ENCODE measurements at regions not wholly inside any gene's neighbourhood (a gene's known extent, or its start where the extent isn't known, plus 50 kb on each side); places are given as distances from the start of the nearest gene placed in this dataset.
A peak's percentile ranks its signal among the peaks of the same experiment; 100 is the strongest.

GRCh38 chr2:23106242-23106785, 278.7 kb upstream of the KLHL29 start:
- intact Hi-C loops (cut with DNase I) = no loop called here
- DNase-seq = no peak

- DNase-seq = no peak
Observed at GRCh38 chr2:23107327-23107941, 277.5 kb upstream of the KLHL29 start.

GRCh38 chr2:23111263-23111662, 273.7 kb upstream of the KLHL29 start:
- intact Hi-C loops (cut with DNase I) = no loop called here
- DNase-seq = no peak

More at GRCh38 chr2:23107327-23107941, 277.5 kb upstream of the KLHL29 start:
- intact Hi-C loops (cut with DNase I) = no loop called here

- DNase-seq = no peak
- intact Hi-C loops (cut with DNase I) = no loop called here
Observed at GRCh38 chr2:23112517-23112916, 272.5 kb upstream of the KLHL29 start.

GRCh38 chr2:23114299-23114698, 270.7 kb upstream of the KLHL29 start:
- DNase-seq = no peak
- intact Hi-C loops (cut with DNase I) = no loop called here

- intact Hi-C loops (cut with DNase I) = no loop called here
Observed at GRCh38 chr2:23118313-23118712, 266.7 kb upstream of the KLHL29 start.

GRCh38 chr2:23118894-23119293, 266.1 kb upstream of the KLHL29 start:
- intact Hi-C loops (cut with DNase I) = no loop called here
- no peak for DNase-seq

More at GRCh38 chr2:23118313-23118712, 266.7 kb upstream of the KLHL29 start:
- no peak for DNase-seq

GRCh38 chr2:23120161-23120560, 264.8 kb upstream of the KLHL29 start:
- no peak for DNase-seq
- intact Hi-C loops (cut with DNase I) = no loop called here

- intact Hi-C loops (cut with DNase I) = no loop called here
- DNase-seq = no peak
Observed at GRCh38 chr2:23121968-23122648, 262.9 kb upstream of the KLHL29 start.

- intact Hi-C loops (cut with DNase I) = no loop called here
- no peak for DNase-seq
Observed at GRCh38 chr2:23122681-23123215, 262.2 kb upstream of the KLHL29 start.

GRCh38 chr2:23123686-23124085, 261.3 kb upstream of the KLHL29 start:
- intact Hi-C loops (cut with DNase I) = no loop called here
- DNase-seq = no peak

- intact Hi-C loops (cut with DNase I) = no loop called here
- DNase-seq = no peak
Observed at GRCh38 chr2:23124214-23124750, 260.7 kb upstream of the KLHL29 start.

GRCh38 chr2:23127465-23127864, 257.5 kb upstream of the KLHL29 start:
- no peak for DNase-seq
- intact Hi-C loops (cut with DNase I) = no loop called here

- no peak for DNase-seq
- intact Hi-C loops (cut with DNase I) = no loop called here
Observed at GRCh38 chr2:23128684-23129292, 256.2 kb upstream of the KLHL29 start.

GRCh38 chr2:23131066-23131575, 253.9 kb upstream of the KLHL29 start:
- intact Hi-C loops (cut with DNase I) = no loop called here
- no peak for DNase-seq

- intact Hi-C loops (cut with DNase I) = no loop called here
- no peak for DNase-seq
Observed at GRCh38 chr2:23132000-23132399, 253.0 kb upstream of the KLHL29 start.

GRCh38 chr2:23132823-23133595, 252.0 kb upstream of the KLHL29 start:
- DNase-seq = no peak
- intact Hi-C loops (cut with DNase I) = no loop called here

GRCh38 chr2:23134726-23135125, 250.3 kb upstream of the KLHL29 start:
- DNase-seq = no peak
- intact Hi-C loops (cut with DNase I) = no loop called here

- intact Hi-C loops (cut with DNase I) = no loop called here
- peak in 9 of 10 donors; percentile 20 to 94 (median 59) for DNase-seq
Observed at GRCh38 chr2:23135481-23136100, 249.4 kb upstream of the KLHL29 start.

- DNase-seq = no peak
- intact Hi-C loops (cut with DNase I) = no loop called here
Observed at GRCh38 chr2:23137166-23137565, 247.8 kb upstream of the KLHL29 start.

All from posterior cingulate gyrus (tissue), 11 donors.